Esophagus (tissue), 2 donors: ENCODE measurements at regions not wholly inside any gene's neighbourhood (a gene's known extent, or its start where the extent isn't known, plus 50 kb on each side); places are given as distances from the start of the nearest gene placed in this dataset.
A peak's percentile ranks its signal among the peaks of the same experiment; 100 is the strongest.
"Not testable (repeated sequence)": the region's sequence is repeated elsewhere in the genome, so short reads cannot be mapped to it uniquely, and the experiment has no call there.

Source experiments
- H3K27ac ChIP-seq, 2 donors: one replicate each; pipeline ENCODE4 v1.5.1; 2013; ENCODE audit warnings: low read depth in 2 of 2, mild to moderate bottlenecking in 2 of 2, inconsistent platforms in 1 of 2, low read length in 1 of 2, moderate library complexity in 1 of 2
- H3K27me3 ChIP-seq, 2 donors: one replicate each; pipeline ENCODE4 v1.6.1; 2013; ENCODE audit warnings: low read length in 2 of 2, control low read depth in 1 of 2, mild to moderate bottlenecking in 1 of 2; ENCODE audit not compliant: insufficient read depth in 2 of 2, control insufficient read depth in 1 of 2
- H3K36me3 ChIP-seq, 2 donors: one replicate each; pipeline ENCODE4 v1.6.1; 2013; ENCODE audit warnings: low read length in 1 of 2; ENCODE audit not compliant: control insufficient read depth in 2 of 2, insufficient read depth in 2 of 2
- H3K4me1 ChIP-seq, 2 donors: one replicate each; pipeline ENCODE4 v1.6.1; 2013; ENCODE audit warnings: low read length in 1 of 2; ENCODE audit not compliant: control insufficient read depth in 2 of 2, insufficient read depth in 2 of 2
- H3K4me3 ChIP-seq, 2 donors: one replicate each; pipeline ENCODE4 v1.5.1; 2013; ENCODE audit warnings: low read length in 2 of 2, mild to moderate bottlenecking in 2 of 2, low read depth in 1 of 2, moderate library complexity in 1 of 2
- H3K9me3 ChIP-seq, 2 donors: one replicate each; pipeline ENCODE4 v1.6.1; 2013; ENCODE audit warnings: mild to moderate bottlenecking in 2 of 2, low read depth in 1 of 2, low read length in 1 of 2, moderate library complexity in 1 of 2; ENCODE audit not compliant: control insufficient read depth in 2 of 2, insufficient read depth in 1 of 2
- WGBS, 2 donors: extraction: QIAGEN DNeasy Blood & Tissue Kit; methylation state at CpG; one replicate each; pipeline ENCODE4 v1.1.7; 2013; 5-methylcytosine and 5-hydroxymethylcytosine counted together
- donor health status: healthy with polysubstance abuse.
- donor health status: Bipolar disorder and iron deficiency.

DNA sequence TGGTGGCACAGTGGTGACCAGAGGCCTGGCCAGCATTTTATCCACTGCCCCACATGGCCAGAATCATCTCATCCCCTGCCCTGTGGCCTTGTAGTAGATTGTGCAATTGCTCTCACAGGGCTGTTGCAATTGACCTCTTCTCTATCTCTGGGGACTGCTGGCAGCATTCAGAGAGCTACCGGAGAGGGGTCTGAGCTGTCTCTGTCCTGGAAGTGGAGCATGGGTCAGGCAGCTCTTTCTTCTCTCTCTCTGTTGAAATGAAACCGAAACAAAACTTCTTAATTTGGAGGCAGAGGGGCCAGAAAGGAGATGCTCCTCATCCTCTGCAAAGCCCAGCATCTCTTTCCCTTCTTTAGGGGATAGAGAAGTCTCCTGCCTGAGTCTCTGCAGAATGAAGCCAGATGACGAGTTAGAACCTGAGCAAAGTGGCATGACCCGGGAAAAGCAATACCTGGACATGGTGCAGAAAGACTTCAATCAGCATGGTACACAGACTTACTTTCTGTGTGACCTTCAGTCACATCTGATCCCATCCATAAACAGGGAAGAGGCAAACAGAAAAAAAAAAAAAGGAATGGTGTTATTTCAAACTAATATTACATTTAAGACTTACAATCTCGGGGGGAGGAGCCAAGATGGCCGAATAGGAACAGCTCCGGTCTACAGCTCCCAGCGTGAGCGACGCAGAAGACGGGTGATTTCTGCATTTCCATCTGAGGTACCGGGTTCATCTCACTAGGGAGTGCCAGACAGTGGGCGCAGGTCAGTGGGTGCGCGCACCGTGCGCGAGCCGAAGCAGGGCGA lies 144.5 kb upstream of the BCL6 start:
- no peaks in the 10 kb centered on the region for H3K4me1 ChIP-seq
- WGBS, 2 donors, result 83 to 91% methylated on average over 10 to 19 of the region's 20 CpGs
- no peaks in the 10 kb centered on the region for H3K9me3 ChIP-seq
- H3K27ac ChIP-seq, result no peak overlapping the region
- H3K27me3 ChIP-seq, result no peaks in the 10 kb centered on the region
- no peak overlapping the region for H3K4me3 ChIP-seq
- H3K36me3 ChIP-seq, result no peaks in the 10 kb centered on the region

DNA sequence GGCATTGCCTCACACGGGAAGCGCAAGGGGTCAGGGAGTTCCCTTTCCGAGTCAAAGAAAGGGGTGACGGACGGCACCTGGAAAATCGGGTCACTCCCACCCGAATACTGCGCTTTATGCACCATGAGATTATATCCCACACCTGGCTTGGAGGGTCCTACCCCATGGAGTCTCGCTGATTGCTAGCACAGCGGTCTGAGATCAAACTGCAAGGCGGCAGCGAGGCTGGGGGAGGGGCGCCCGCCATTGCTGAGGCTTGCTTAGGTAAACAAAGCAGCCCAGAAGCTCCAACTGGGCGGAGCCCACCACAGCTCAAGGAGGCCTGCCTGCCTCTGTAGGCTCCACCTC lies 145.1 kb upstream of the BCL6 start:
- H3K27me3 ChIP-seq, H3K4me3 ChIP-seq, H3K36me3 ChIP-seq, H3K4me1 ChIP-seq, H3K27ac ChIP-seq, H3K9me3 ChIP-seq: not testable (repeated sequence)
- WGBS, 2 donors, result 82 to 84% methylated on average over 13 to 15 of the region's 15 CpGs

DNA sequence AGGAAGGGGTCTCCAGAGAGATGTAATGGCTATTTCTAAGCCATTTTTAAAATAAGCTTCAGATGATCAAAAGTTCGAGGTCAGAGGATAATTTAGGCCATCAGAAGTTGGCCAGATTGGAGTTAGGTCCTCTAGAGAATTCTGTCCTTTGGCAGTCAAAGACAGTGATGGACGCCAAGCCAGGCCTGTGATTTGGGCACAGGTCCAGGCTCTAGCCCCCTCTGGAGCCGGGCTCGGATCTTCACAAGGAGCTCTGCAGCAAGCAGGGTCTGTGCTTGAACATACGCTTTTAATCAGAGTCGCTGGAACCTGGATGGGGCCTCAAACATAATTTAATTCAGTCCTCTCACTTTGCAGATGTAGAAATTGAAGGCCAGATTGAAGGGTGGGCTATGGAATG lies 151.4 kb upstream of the BCL6 start:
- H3K36me3 ChIP-seq, result no peaks in the 10 kb centered on the region
- WGBS, 2 donors, result 71 to 73% methylated on average over 6 of the region's 6 CpGs
- no peak overlapping the region for H3K27ac ChIP-seq

DNA sequence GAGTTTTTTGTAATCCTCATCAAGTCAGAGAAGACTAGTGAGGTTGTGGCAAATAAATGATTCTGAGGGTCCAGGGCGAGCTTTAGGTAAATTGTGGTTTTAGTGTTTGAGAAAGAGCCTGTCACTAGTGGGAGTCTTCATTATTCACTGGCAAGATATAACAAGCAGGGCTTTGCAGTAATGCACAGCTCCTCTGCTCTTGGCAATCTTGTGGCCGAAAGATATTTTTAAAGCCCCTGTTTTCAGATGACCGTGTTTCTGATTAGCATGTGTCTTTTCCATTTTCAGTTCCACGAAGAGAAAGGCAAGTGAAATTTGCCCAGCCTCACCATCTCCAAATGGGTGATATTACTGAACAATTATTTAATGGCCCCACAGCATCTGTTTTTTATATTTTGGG lies 154.0 kb upstream of the BCL6 start:
- no peaks in the 10 kb centered on the region for H3K9me3 ChIP-seq
- H3K4me1 ChIP-seq, result no peaks in the 10 kb centered on the region
- no peaks in the 10 kb centered on the region for H3K36me3 ChIP-seq
- H3K4me3 ChIP-seq, result no peak overlapping the region
- WGBS, 2 donors, result 87% methylated on average over 4 of the region's 4 CpGs
- no peaks in the 10 kb centered on the region for H3K27me3 ChIP-seq
- no peak overlapping the region for H3K27ac ChIP-seq

More for the DNA sequence above, 151.4 kb upstream of the BCL6 start:
- Histone ChIP-seq H3K9me3 (no peaks in the 10 kb centered on the region), H3K4me3 (no peak overlapping the region), H3K4me1 (no peaks in the 10 kb centered on the region), H3K27me3 (no peaks in the 10 kb centered on the region)

DNA sequence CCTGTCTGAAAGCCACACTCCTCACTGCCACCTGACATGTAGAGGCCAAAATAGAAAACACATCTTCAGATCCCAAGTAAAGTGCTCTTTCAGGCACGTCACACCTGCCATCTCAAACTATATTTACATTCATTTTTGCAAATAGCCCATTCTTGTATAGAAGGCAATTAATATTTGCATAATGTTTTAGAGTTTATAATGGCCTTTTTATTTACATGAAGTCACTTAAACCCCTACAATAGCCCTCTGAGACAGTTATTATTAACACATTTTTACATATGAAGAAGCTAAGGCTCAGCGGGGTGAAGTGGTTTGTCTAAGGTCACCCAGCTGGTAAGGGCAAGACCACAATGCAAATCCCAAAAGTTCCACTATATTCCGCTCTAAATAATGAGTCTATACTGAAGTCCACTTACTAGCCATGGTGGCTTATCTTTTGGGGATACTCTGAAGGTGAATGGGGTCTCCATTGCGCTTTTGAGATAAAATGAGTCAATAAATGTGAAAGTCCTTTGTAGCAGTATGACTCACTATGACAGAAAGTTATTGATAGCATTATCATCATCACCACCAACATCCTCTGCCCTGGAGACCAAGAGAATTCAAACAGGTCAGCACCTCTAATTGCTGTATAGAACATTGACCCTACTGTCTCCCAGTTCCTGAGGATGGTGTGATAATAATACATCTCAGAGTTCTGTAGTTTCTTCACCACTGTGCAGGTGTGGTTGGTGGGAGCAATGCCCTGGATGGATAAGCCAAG lies 155.9 kb upstream of the BCL6 start:
- Histone ChIP-seq H3K4me1 (no peaks in the 10 kb centered on the region), H3K27me3 (no peaks in the 10 kb centered on the region), H3K36me3 (no peaks in the 10 kb centered on the region), H3K4me3 (no peak overlapping the region), H3K9me3 (no peaks in the 10 kb centered on the region), H3K27ac (no peak overlapping the region)
- 88 to 89% methylated on average over 4 of the region's 4 CpGs for WGBS, 2 donors

DNA sequence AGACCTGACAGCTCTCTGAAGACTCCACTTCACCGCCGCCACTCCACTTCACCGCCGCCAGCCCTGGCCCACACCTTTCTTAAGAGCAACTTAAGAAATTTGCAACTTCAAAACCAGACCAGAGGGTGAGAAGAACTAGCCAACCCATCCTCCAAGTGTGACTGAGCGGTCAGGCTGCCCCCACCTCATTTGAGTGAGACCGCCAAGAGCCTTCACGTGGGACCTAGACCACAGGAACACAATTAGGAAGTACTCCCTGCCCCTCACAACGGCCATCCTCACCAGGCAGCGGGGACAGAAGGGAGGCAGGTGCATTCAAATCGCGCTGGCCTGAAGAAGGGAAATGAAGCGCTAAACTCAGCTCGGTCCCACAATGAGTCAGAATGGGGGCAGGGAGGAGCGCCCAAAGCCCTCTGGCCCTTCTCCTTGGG lies 156.8 kb upstream of the BCL6 start:
- Histone ChIP-seq H3K4me3 (no peak overlapping the region), H3K4me1 (no peaks in the 10 kb centered on the region), H3K27ac (no peak overlapping the region), H3K27me3 (no peaks in the 10 kb centered on the region), H3K36me3 (no peaks in the 10 kb centered on the region), H3K9me3 (no peaks in the 10 kb centered on the region)
- 86 to 87% methylated on average over 14 of the region's 14 CpGs for WGBS, 2 donors

DNA sequence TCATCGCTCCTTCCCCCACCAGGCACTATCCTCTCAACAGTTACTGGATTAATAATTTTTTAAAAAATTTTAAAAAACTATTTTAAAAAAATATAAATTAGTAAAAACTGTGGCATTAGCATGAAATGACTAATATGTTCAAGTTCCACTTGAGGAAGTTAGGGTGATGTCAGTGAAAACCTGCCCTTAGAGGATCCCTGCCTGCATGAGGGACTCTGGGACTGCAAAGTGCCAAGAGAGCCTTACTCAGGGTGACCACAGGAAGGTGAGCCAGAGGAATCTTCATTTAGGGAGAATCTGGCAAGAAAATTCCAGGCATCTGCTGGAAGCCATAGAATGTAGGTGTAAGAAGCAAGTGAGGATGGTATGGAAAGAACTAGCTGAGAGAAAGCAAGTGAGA lies 157.7 kb upstream of the BCL6 start:
- Histone ChIP-seq H3K9me3 (no peaks in the 10 kb centered on the region), H3K4me3 (no peak overlapping the region), H3K4me1 (no peaks in the 10 kb centered on the region), H3K27me3 (no peaks in the 10 kb centered on the region), H3K36me3 (no peaks in the 10 kb centered on the region), H3K27ac (no peak overlapping the region)
- 95 to 97% methylated on average over 1 of the region's 1 CpG for WGBS, 2 donors

DNA sequence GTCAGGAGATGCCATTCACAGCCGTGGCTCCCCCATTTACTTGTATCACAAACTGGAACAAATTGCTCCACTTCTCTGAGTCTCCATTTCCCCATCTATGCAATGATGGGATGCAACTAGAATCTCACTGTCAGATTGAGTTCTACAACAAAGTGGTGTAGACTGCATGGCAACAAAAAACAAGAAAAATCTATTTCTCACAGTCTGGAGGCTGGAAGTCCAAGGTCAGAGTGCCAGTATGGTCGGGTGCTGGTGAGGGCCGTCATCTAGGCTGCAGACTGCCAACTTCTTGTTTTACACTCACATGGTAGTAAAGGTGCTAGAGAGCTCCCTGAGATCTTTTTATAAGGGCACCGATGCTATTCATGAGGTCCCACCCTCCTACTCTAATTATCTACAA lies 158.4 kb upstream of the BCL6 start:
- 74 to 94% methylated on average over 4 of the region's 4 CpGs for WGBS, 2 donors
- Histone ChIP-seq H3K36me3 (no peaks in the 10 kb centered on the region), H3K9me3 (no peaks in the 10 kb centered on the region), H3K4me3 (no peak overlapping the region), H3K27me3 (no peaks in the 10 kb centered on the region), H3K4me1 (no peaks in the 10 kb centered on the region), H3K27ac (no peak overlapping the region)

DNA sequence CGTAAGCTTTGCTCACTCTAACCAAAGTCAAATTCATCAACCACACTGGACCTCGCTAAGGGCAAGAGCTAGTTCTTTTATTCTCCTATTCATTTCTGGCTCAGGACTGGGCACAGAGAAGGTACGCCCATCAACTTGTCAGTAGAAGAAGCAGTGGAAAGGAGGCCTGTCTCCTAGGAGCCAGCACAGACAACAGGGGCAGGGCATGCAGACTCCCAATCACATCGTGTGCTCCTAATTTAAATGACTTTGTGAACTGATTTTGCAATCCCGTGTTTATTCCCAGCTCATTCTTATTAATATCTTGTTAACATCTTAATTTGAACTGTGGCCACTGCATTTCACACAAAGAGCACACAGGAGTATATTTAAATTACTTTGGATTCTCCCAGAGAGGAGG lies 161.1 kb upstream of the BCL6 start:
- Histone ChIP-seq H3K27ac (no peak overlapping the region), H3K4me1 (no peaks in the 10 kb centered on the region), H3K27me3 (no peaks in the 10 kb centered on the region), H3K4me3 (no peak overlapping the region), H3K9me3 (no peaks in the 10 kb centered on the region), H3K36me3 (no peaks in the 10 kb centered on the region)
- WGBS, 2 donors, result 68 to 73% methylated on average over 5 of the region's 5 CpGs

DNA sequence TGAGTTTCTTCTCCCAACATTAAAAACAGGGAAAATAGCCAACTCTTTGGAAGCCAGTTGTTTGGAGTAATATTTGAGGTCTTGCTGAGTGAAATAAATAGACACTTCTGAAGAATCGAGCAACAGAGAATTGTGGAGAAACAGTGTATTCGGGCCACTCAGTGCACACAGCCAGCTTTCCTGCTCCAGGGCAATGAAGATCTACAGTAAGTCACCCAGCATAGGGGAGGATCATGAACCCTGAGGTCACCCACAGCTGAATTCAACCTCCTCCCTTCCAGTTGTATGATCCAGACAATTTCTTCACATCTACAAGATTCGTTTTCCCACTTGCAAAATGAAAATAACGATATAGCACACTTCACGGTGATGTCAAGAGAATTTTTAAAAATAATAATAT lies 161.7 kb upstream of the BCL6 start:
- no peak overlapping the region for H3K4me3 ChIP-seq
- H3K27me3 ChIP-seq, result no peaks in the 10 kb centered on the region
- peak overlapping the region in 1 of 2 donors; percentile 1 for H3K27ac ChIP-seq
- no peaks in the 10 kb centered on the region for H3K36me3 ChIP-seq
- 73 to 83% methylated on average over 5 of the region's 5 CpGs for WGBS, 2 donors
- H3K4me1 ChIP-seq, result no peaks in the 10 kb centered on the region
- H3K9me3 ChIP-seq, result no peaks in the 10 kb centered on the region
